Transverse colon (tissue), 3 donors: ENCODE measurements at regions not wholly inside any gene's neighbourhood (a gene's known extent, or its start where the extent isn't known, plus 50 kb on each side); places are given as distances from the start of the nearest gene placed in this dataset.
A peak's percentile ranks its signal among the peaks of the same experiment; 100 is the strongest.

Experiments used
- CTCF ChIP-seq, 5 experiments: fragments of 200-600 bp in 3 of 5; fragments of 450-650 bp in 2 of 5; sonication (generic) in 3 of 5; IDR thresholded peaks; 1 replicate in 2 of 5; 2 replicates in 3 of 5; pipeline ENCODE4 v1.5.1; 2016 to 2017; ENCODE audit warnings: antibody characterized with exemption in 5 of 5, inconsistent platforms in 3 of 5, mild to moderate bottlenecking in 2 of 5, moderate library complexity in 1 of 5
- EP300 ChIP-seq: sonication (generic); formaldehyde crosslinking; IDR thresholded peaks from one replicate; pipeline ENCODE4 v1.6.1; 2017; ENCODE audit warnings: antibody characterized with exemption, low read depth

GRCh38 chr2:122720822-122721221 lies 965.4 kb downstream of the TSN start:
- TF ChIP-seq CTCF (IDR thresholded peaks at IDR 0.05) (peak in 2 of 5 experiments; percentile 20 to 26), EP300 (peak; percentile 57)
